ENCODE measurements at regions not wholly inside any gene's neighbourhood (a gene's known extent, or its start where the extent isn't known, plus 50 kb on each side); places are given as distances from the start of the nearest gene placed in this dataset.

GRCh38 chr15:67967871-67968431 lies 86.2 kb upstream of the PIAS1 start:
- TF ChIP-seq, protein P1, sequence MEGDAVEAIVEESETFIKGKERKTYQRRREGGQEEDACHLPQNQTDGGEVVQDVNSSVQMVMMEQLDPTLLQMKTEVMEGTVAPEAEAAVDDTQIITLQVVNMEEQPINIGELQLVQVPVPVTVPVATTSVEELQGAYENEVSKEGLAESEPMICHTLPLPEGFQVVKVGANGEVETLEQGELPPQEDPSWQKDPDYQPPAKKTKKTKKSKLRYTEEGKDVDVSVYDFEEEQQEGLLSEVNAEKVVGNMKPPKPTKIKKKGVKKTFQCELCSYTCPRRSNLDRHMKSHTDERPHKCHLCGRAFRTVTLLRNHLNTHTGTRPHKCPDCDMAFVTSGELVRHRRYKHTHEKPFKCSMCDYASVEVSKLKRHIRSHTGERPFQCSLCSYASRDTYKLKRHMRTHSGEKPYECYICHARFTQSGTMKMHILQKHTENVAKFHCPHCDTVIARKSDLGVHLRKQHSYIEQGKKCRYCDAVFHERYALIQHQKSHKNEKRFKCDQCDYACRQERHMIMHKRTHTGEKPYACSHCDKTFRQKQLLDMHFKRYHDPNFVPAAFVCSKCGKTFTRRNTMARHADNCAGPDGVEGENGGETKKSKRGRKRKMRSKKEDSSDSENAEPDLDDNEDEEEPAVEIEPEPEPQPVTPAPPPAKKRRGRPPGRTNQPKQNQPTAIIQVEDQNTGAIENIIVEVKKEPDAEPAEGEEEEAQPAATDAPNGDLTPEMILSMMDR (IDR thresholded peaks at IDR 0.05) = no peak
- TF ChIP-seq POLR2A (IDR thresholded peaks at IDR 0.05) = no peak

Data from esophagus squamous epithelium (tissue), 4 donors.